Mesothelial cell of epicardium (in vitro differentiated cells): ENCODE measurements at regions not wholly inside any gene's neighbourhood (a gene's known extent, or its start where the extent isn't known, plus 50 kb on each side); places are given as distances from the start of the nearest gene placed in this dataset.

Experiments used
- DNase-seq, 2 experiments: peaks; one replicate each; pipeline ENCODE4 v3.0.0; 2021; ENCODE audit warnings: low spot score in 2 of 2; ENCODE audit not compliant: unreplicated experiment in 2 of 2
- H3K27ac Mint-ChIP-seq: 2 replicates; pipeline ENCODE4 v1.8.0; 2021; ENCODE audit warnings: mixed read lengths
- H3K27me3 Mint-ChIP-seq: 2 replicates; pipeline ENCODE4 v1.8.0; 2021; ENCODE audit warnings: low read depth, mixed read lengths
- H3K36me3 Mint-ChIP-seq: 2 replicates; pipeline ENCODE4 v1.8.0; 2021; ENCODE audit warnings: mixed read lengths
- H3K4me1 Mint-ChIP-seq: 2 replicates; pipeline ENCODE4 v1.8.0; 2021; ENCODE audit warnings: mixed read lengths
- H3K4me3 Mint-ChIP-seq: 2 replicates; pipeline ENCODE4 v1.8.0; 2021; ENCODE audit warnings: mild to moderate bottlenecking, moderate library complexity, mixed read lengths
- H3K9me3 Mint-ChIP-seq: 2 replicates; pipeline ENCODE4 v1.8.0; 2021; ENCODE audit warnings: mixed read lengths
- CTCF ChIP-seq: fragments of 200-600 bp; sonication (generic); IDR thresholded peaks from one replicate; pipeline ENCODE4 v1.5.0; 2021; ENCODE audit warnings: antibody characterized with exemption; ENCODE audit not compliant: unreplicated experiment

- H3K36me3 Mint-ChIP-seq, result peaks cover 2% of the 10 kb centered on the region
- no peak overlapping the region for H3K27ac Mint-ChIP-seq
- H3K9me3 Mint-ChIP-seq, result peaks cover 16% of the 10 kb centered on the region
- H3K4me1 Mint-ChIP-seq, result no peaks in the 10 kb centered on the region
- H3K27me3 Mint-ChIP-seq, result no peaks in the 10 kb centered on the region
- H3K4me3 Mint-ChIP-seq, result no peak overlapping the region
- no peak for TF ChIP-seq CTCF
- DNase-seq, result no peak
Measured at GRCh38 chr5:108617467-108618435, 129.9 kb upstream of the FER start.

- Mint-ChIP-seq H3K4me3 (no peak overlapping the region), H3K36me3 (peaks cover 2% of the 10 kb centered on the region), H3K4me1 (no peaks in the 10 kb centered on the region), H3K27me3 (no peaks in the 10 kb centered on the region), H3K9me3 (peaks cover 24% of the 10 kb centered on the region), H3K27ac (no peak overlapping the region)
- TF ChIP-seq CTCF, result no peak
- no peak for DNase-seq
Measured at GRCh38 chr5:108615216-108615615, 132.5 kb upstream of the FER start.

- no peak for TF ChIP-seq CTCF
- no peaks in the 10 kb centered on the region for H3K36me3 Mint-ChIP-seq
- no peaks in the 10 kb centered on the region for H3K27me3 Mint-ChIP-seq
- no peak overlapping the region for H3K4me3 Mint-ChIP-seq
- no peak for DNase-seq
- H3K4me1 Mint-ChIP-seq, result peaks cover 14% of the 10 kb centered on the region
- H3K27ac Mint-ChIP-seq, result no peak overlapping the region
- H3K9me3 Mint-ChIP-seq, result peaks cover 21% of the 10 kb centered on the region
Measured at GRCh38 chr5:108607421-108607820, 140.3 kb upstream of the FER start.

GRCh38 chr5:108606185-108606584, 141.5 kb upstream of the FER start:
- Mint-ChIP-seq H3K27ac (no peak overlapping the region), H3K4me3 (no peak overlapping the region), H3K27me3 (no peaks in the 10 kb centered on the region), H3K36me3 (no peaks in the 10 kb centered on the region), H3K4me1 (peaks cover 14% of the 10 kb centered on the region), H3K9me3 (peaks cover 14% of the 10 kb centered on the region)
- DNase-seq, result no peak
- TF ChIP-seq CTCF, result no peak

GRCh38 chr5:108602830-108603229, 144.9 kb upstream of the FER start:
- TF ChIP-seq CTCF, result no peak

More at GRCh38 chr5:108602830-108603229, 144.9 kb upstream of the FER start:
- Mint-ChIP-seq H3K27me3 (no peaks in the 10 kb centered on the region), H3K9me3 (peaks cover 4% of the 10 kb centered on the region), H3K36me3 (no peaks in the 10 kb centered on the region), H3K4me3 (no peak overlapping the region), H3K27ac (no peak overlapping the region), H3K4me1 (peaks cover 12% of the 10 kb centered on the region)
- no peak for DNase-seq
